GM18861 (cell line): ENCODE measurements at regions not wholly inside any gene's neighbourhood (a gene's known extent, or its start where the extent isn't known, plus 50 kb on each side); places are given as distances from the start of the nearest gene placed in this dataset.
A peak's percentile ranks its signal among the peaks of the same experiment; 100 is the strongest.

Source experiments
- ATAC-seq: cut with Tn5 transposase; IDR thresholded peaks from one replicate; pipeline ENCODE4 v1.9.1; 2021; ENCODE audit not compliant: unreplicated experiment

DNA sequence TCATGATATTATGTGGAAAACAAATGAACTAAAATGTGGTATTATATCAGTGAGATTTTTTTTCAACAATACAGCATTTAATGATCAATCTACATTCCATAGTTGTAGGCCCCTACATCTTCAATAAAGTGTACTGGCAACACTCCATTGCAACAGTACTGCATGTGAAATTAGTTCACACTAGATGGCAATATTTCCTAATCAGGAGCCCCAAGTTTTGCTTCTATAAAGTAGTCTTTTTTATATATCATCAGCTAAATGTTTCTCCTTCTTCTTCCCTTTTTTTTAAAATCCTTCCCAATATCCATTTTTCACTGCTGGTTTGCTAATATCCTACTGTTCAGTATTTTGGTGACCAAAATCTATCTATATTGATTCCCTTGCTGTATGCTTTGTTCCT is 528.3 kb upstream of the ATXN8OS start:
- ATAC-seq, result no peak

DNA sequence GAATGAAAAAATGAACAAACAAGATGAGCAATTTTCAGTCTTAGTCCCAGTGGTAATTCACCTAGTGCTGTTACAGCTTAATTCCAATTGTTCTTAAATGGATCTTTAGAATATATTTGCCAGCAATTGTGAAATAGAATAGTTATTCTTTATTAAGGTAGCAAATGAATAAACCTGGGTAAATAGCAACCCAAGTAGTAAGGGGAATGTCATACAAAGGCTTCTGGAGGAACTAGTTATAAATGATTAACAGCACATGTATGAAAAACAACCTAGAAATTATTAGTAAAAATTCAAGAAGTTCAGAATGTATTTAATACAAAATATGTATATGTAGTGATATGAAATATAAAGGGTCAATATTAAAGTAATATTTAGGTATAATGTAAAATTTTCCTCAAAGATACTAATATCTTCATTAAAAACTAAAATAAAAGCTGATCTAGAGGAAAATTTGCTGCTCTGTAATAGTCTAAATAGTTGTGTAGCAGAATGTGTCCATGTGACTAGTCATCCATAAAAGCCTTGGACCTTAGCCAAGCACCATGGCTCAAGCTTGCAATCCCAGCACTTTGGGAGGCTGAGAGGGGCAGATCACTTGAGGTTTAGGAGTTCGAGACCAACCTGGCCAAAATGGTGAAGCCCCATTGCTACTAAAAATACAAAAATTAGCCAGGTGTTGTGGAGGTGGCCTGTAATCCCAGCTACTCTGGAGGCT is 535.9 kb upstream of the ATXN8OS start:
- ATAC-seq, result no peak

DNA sequence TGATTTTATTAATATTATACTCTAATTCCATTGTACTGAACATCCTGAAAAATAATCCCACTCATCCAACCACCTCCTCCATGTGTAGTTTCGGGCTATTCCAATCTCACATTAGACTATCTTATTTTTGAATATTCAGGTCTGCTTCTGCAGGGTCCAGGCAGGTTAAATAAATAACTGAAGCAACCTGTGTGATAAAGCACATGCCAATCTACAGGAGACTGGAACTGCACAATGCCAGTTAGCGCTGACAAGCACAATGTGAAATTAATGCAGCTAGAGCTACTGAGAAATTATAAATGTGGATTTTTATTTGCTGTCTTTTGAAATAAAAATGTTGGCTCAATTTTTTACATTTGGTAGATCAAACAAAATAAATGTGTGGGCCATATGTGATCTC is 540.1 kb upstream of the ATXN8OS start:
- ATAC-seq, result no peak

DNA sequence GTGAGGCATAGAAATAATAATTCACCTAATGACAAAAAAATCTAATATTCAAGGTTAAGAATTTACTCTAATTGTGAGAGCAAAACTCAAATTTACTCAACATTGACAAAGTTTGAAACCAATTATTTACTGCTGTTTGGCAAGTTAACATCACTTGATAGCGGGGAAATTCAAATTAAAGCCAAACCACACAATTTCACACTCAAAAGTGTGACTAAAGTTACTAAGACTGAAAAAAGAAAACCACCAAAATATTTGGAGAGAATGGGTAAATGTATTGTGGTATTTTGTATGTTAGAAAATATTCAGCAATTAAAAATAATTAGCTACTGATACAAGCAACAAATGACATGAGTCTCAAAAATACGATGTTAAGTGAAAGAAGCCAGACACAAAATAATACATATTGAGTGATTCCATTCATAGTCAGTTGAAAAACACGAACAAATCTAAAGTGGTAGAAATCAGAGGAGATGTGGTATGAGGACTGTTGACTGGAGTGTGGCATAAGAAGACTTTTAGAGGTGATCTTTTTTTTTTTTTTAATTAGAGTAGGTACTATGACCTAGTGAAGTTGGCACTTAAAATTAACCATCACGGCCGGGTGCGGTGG is 541.4 kb upstream of the ATXN8OS start:
- ATAC-seq, result no peak

DNA sequence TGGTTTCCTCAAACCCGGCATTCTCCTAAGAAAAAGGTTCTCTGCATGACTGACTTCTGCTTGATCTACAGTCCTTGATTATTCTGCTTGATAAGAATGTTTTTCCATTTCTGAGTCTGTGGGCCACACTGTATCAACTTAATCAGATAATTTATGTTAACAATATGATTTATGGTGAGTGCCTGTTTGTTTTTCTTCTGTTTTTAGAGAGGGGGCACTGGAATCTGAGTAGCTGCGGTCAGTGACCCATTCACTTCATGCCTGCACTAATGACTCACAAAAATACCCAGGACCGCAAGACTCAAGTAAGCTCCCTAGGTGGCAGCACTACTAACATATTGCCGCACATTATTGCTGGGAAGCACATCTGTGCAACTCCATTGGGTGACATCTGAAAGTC is 542.3 kb upstream of the ATXN8OS start:
- ATAC-seq, result peak; percentile 57

DNA sequence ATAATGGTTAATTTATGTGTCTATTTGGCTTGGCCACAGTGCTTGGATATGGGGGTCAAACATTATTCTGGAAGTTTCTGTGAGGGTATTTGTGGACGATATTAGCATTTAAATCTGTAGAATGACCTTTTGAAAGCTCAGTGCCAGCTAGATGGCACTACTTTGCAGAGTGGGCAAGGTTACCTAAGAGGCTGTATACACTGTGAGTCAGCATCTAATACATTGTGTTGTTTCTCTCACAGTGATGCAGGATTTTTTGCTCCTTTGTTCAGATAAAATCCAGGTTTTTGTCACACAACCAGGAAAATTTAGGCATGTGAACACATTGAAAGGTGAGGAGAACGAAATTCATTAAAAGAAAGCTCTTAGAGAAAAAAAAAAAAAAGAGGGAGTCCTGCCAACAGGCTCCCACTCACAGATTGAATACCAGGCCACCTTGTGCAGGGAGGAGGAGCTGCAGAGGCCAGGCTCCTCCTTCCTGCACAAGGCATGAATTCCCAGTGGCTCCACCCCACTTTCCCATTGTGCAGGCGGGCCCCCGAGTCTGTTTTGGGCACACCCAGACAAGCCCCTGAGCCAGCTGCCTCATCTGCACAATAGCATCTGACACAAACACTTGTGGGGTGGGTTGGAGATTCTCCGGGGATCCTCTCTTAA is 551.0 kb upstream of the ATXN8OS start:
- ATAC-seq, result no peak

DNA sequence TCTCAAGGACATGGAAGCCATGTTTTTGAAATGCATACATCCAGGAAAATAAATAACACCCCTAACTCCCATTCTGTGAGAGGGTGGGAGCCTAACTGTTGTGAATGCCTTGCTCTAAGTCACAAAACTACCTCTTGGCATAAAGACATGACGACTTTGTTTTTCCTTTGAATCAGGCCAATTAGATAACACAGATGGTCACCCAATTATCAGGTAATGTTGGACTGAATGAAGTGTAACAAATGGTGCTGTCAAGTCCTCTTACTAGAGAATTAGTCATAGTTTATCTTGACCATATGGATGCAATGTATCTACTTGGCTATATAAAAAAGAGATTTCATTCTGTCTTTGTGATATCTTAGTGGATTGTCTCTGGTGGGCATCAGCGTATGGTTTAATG is 553.6 kb upstream of the ATXN8OS start:
- ATAC-seq, result no peak

DNA sequence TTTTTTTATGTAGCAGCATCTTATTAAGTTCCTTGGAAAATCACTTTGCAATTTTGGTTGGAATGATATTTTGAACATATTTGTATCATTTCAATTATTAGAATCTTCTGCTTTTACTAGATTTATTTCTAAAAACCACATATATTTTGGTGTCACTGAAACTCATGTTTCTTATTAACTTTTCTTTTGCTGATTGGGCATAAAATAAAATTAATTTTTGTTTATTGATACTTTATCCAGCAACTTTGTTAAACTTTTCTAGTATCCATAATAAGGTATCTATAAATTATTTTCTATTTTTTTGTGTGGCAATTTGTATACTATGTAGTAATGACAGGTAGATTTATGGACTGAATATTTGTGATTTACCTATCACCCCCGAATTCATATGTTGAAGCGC is 556.4 kb upstream of the ATXN8OS start:
- no peak for ATAC-seq

DNA sequence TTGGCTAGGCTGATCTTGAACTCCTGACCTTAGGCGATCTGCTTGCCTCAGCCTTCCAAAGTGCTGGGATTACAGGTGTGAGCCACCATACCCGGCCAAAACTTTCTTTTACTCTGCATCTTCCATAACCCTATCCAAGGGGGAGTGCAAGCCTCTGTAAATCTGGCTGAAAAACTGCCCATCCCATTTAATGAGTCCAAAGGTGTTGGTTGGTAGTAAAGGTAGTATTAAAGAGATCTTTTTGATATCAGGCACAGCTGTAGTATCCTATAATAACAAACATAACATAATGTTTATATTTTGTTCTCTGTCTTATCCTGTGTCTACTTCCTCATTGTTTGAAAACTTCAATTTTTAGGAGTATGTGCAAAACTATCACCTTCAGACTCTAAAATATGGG is 559.8 kb upstream of the ATXN8OS start:
- ATAC-seq, result no peak

DNA sequence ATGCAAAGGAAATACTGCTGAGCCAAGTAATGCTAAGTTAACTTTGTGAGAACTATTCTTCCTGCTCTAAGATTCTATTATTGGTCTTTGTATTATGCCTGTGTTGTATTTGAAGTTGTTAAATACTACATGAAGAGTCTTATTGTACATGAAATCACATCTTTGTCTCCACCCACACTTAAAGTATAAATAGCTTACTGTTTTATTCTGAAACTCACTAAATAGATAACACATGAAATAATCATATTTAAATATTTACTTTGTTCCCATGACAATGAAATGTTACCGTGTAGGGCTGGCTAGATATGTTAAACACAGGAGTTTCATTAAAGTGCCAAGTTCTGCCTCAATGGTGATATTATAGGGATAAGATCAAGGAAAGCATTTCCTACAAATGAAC is 562.1 kb upstream of the ATXN8OS start:
- no peak for ATAC-seq

DNA sequence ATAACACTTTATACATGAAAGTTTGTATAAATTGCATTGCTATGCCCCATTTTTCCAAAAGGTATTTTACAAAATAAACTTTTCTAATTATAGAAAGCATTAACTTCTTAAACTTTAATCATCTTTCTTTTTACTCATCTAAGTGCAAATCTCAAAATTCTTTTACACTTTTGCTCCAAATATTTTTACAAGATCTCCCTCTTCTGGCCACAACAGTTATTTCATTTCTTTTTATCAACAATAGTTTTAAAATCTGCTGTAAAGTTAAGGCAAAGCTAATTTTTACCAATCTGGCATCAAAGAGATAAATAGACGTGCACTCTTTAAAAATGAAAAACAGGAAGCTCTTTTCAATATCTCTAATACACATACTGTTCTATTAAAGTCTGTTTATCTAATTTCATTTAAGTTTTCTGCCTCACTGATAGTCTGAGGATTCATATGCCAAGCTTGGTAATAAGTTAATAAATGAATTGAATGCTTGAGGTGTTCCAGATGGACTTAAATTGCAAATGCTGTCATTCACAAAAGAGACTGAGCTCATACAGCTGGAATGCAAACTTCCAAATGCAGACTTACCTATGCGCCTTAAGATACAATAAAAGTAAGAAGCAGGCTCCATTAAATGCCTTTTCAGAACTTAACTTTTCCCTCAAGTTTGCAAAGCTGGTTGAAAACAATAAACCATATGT is 583.0 kb upstream of the ATXN8OS start:
- ATAC-seq, result no peak

DNA sequence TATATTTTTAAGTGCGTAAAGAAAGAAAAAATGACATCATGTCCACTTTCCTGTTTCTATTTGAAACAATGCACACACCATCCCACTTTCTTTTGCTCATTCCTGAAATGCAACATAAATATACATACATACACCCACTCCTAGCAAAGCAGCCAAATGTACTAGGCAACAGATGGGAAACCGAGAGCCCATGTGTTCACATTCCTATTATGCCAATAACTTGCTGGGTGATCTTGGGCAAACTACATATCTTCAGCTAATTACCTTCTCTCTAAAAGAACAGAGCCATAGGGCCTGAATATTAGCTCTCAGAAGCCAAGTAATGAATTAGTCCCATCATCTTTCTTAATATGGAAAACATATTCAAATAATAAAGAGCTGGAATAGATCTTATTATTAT is 610.6 kb upstream of the ATXN8OS start:
- ATAC-seq, result no peak

DNA sequence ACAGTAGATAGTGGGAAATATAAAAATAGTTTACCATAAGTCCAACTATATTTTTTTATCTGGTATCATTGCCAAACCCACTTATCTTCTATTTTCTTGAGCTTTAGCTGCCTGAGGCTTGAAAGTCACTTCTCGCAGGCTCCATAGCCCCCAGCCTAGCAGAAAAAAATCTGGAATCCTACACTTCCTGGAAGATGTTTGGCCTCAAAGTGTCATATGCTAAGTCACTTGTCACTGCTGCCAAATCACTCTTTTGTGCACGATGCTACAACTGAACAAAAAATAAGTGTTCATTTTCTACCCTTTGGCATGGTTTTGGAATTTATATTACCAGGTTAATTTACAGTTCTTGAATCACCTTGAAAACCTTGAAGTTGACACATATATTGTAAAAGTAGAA is 612.5 kb upstream of the ATXN8OS start:
- no peak for ATAC-seq

DNA sequence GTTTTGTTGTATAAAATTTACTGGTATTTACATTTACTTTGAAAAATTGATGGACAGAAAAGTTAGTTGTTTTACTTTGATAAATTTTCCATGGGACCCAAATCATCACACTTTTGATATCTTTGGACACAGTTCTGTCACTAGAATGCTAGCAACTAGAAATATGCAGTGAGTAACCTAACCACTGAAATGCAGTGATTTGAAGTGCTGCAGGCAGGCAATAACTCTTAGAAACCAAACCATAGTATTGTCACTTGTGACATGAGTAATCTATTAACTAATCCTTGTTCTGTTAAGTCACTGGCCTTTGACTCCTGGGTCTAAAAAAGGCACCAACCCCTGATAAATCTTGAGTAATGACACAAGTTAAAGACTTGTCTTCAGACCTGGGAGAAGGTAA is 620.0 kb upstream of the ATXN8OS start:
- no peak for ATAC-seq

DNA sequence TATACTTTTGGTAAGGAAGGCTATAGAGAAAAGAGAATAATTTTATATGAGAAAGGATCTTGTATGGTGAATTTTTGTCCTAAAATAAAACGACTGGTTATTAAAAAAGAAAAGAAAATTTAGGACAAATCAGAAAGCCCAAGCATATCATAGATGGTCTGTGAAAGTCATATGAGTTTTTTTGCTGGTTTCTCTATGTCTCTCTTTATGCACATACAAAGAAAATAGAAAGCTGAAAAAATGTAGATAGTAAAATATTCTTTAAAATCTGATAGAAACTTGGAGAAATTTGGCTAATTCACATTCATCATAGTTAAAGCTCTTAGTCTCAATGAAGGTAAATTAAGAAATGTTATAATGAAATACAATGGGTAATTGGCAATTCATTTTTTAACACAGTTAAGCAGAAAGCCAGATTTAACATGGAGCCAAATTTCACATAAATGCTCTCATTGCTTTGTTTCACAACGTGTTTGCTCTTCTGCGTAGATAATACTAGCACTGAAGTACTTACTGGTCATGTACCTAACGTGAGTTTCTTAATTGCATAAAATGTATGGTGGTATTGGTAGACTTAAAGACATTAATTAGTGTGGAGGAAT is 621.5 kb upstream of the ATXN8OS start:
- no peak for ATAC-seq

DNA sequence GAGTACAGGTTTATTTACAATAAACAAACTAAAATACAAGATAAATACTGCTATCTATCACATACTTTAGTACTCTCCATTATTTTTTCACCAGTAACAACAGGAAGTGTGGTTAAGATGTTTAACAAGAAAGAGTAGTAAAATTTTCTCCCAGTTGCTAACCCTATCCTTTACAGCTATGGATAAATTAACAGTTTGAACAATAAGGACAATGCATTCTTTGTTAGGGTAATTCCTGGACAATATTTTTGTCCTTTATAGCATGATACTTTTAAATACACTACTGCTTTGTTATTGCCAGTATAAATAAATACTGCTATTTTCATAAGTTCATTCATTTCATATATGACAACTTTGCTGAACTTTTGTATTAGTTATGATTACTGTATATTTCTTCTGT is 630.2 kb upstream of the ATXN8OS start:
- ATAC-seq, result no peak

DNA sequence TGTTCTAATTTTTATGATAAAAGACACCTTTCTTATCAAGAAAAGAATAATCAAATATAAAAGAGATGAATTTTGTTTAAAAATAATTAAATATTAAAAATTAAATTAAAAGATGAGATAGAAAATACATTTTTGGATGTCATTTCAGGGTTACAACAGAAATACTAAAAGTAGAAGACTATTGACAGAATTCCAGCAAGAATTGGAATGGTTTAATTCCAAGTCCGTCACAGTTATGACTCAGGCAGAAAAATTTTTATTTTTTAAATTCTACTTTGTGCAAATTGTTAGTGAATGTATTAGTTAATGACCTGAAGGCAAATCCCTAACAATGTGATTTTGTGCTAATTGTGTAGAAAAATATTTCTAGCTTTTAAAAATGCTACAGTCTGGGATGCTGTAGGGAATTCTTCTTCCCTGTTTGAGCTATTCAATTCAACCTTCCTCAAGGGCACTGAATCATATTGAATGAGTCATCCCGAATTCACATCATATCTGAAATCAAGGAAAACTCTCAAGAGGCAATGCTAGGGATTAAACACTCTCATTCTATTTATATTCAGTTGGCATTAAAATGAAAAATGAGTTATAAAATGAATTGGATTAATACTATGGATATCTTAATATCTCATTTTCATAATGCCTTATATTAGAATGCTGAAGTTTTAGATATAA is 633.5 kb upstream of the ATXN8OS start:
- ATAC-seq, result no peak

DNA sequence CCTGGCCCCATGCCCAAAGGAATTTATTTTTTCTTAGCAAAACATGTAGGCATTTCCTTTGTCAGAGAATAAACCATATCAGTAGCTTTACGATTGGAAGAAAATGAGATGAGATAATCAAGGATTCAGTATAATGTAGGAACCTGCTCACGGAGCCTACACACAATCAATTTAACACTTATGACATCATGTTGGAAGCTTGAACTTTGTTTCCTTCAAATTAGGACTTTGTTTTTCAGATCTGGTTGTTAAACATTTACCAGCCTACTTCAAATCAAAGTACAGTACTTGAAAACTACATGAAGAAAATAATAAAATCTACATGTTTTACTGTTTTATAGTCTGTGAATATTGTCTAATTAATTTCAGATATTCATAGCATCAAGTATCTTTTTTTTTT is 639.0 kb upstream of the ATXN8OS start:
- no peak for ATAC-seq

DNA sequence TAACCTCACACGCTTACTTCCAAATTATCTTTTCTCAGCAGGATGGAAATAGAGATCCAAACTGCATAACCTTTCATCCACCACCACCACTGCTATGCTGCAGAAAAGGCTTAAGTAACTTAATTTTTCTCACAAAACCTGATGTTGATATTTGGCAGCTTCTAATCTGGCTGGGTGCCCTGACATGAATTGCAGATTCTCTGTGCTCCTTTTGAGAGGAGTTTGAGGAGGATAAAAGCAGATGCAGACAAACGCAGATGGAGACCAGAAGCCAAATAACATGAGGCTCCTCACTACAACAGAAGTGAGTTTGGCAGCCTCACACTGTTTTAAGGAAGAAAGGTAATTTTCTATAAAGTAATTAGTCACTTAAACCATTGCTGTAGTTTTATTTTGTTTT is 646.2 kb upstream of the ATXN8OS start:
- ATAC-seq, result no peak

DNA sequence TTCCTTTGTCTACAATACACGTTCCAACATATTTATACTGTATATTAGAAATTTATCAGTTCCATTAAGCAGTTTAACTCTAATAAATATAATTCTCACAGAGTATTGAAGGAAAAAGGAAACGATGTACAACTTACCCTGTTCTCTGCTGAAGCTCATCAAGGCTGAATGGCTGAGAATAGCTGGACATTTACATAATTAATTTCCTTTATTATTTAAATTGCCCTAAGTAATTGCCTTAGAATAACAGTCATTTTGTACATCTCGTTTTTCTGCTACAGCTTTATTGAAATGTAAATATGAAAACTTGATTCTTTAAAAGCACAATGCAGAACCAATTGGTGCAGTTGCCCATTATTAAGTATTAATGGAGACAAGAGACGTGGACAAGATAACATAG is 648.3 kb upstream of the ATXN8OS start:
- ATAC-seq, result no peak

DNA sequence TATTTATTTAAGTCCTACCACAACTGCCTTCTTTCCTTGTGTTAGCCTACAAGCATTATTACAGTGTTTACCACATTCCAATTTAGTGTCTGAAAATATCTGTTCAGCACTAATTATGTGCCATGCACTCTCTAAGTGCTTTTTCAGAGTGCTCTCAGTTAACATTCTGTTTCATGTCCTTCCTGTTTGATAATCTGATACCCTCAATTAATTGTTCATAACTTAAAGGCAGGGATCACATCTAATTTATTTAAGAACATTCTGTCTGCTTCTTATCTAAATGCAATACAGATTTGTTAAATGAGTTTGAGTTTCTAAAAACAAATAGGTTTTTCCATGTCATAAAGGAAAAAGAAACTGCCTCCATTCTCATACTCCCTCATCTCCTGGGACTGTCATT is 649.6 kb upstream of the ATXN8OS start:
- no peak for ATAC-seq
